Mammary epithelial cell (primary cell): ENCODE measurements at regions not wholly inside any gene's neighbourhood (a gene's known extent, or its start where the extent isn't known, plus 50 kb on each side); places are given as distances from the start of the nearest gene placed in this dataset.

ENCODE experiments used
- EZH2 ChIP-seq: IDR thresholded peaks from 2 replicates; pipeline ENCODE4 v1.6.1; 2012; ENCODE audit warnings: low read length, inconsistent platforms, borderline replicate concordance
- TF ChIP-seq, protein P1 (sequence below), 2 donors: IDR thresholded peaks in 1 of 2; conservative IDR thresholded peaks in 1 of 2; 2 replicates each; pipeline ENCODE4 v1.5.1; 2011 to 2012; ENCODE audit warnings: inconsistent platforms in 2 of 2, low read length in 2 of 2, mild to moderate bottlenecking in 2 of 2, control low read depth in 1 of 2, low read depth in 1 of 2; ENCODE audit not compliant: insufficient read depth in 1 of 2; ENCODE audit errors: extremely low read depth in 1 of 2

DNA sequence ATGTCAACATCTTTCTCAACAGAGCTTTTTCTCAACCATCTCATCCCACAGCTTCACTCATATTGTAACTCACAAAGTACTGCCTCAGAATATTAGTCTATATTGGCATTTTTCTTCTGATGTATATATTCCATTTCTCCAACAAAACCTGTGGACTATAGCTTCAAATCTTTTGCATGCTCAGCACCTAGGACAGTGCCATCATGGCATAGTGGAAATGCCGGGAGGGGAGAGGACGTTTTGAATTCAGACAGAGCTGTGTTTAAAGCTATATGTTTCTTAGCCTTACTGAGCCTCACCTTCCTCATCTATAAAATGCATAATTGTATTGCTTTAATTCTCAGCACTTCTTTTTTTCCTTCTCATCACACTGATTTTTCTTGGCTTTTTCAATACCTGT lies 452.6 kb downstream of the GALC start:
- TF ChIP-seq, protein P1, sequence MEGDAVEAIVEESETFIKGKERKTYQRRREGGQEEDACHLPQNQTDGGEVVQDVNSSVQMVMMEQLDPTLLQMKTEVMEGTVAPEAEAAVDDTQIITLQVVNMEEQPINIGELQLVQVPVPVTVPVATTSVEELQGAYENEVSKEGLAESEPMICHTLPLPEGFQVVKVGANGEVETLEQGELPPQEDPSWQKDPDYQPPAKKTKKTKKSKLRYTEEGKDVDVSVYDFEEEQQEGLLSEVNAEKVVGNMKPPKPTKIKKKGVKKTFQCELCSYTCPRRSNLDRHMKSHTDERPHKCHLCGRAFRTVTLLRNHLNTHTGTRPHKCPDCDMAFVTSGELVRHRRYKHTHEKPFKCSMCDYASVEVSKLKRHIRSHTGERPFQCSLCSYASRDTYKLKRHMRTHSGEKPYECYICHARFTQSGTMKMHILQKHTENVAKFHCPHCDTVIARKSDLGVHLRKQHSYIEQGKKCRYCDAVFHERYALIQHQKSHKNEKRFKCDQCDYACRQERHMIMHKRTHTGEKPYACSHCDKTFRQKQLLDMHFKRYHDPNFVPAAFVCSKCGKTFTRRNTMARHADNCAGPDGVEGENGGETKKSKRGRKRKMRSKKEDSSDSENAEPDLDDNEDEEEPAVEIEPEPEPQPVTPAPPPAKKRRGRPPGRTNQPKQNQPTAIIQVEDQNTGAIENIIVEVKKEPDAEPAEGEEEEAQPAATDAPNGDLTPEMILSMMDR (conservative IDR thresholded peaks at IDR 0.05 in 1 of 2, IDR thresholded peaks at IDR 0.05 in 1 of 2; ENCODE audit: extremely low read depth in 1 of 2, insufficient read depth in 1 of 2, low read depth in 1 of 2, low read length in 2 of 2): no peak
- TF ChIP-seq EZH2: no peak
